ENCODE measurements at regions not wholly inside any gene's neighbourhood (a gene's known extent, or its start where the extent isn't known, plus 50 kb on each side); places are given as distances from the start of the nearest gene placed in this dataset.

GRCh38 chr12:118541934-118542333 is 165.6 kb downstream of the SUDS3 start:
- H3K27me3 ChIP-seq (ENCODE audit: control insufficient read depth in 4 of 4, insufficient read depth in 4 of 4, low read length in 3 of 4) = peaks cover 0 to 6% (median 0%) of the 10 kb centered on the region in 4 donors
- H3K9ac ChIP-seq (ENCODE audit: low read depth in 1 of 2, low read length in 2 of 2) = no peak overlapping the region
- 83% methylated on average over 6 of the region's 6 CpGs for WGBS
- no peaks in the 10 kb centered on the region for H3K9me3 ChIP-seq (ENCODE audit: control insufficient read depth in 4 of 4, low read length in 3 of 4)
- no peak overlapping the region for H3K4me3 ChIP-seq (ENCODE audit: low read depth in 1 of 3, low read length in 3 of 3)
- no peaks in the 10 kb centered on the region for H3K4me1 ChIP-seq (ENCODE audit: control insufficient read depth in 4 of 4, insufficient read depth in 4 of 4, low read length in 3 of 4)
- H3K27ac ChIP-seq (ENCODE audit: low read depth in 1 of 2, low read length in 2 of 2) = no peak overlapping the region
- no peaks in the 10 kb centered on the region for H3K36me3 ChIP-seq (ENCODE audit: control insufficient read depth in 4 of 4, insufficient read depth in 3 of 4, low read depth in 1 of 4, low read length in 3 of 4)
- no peak for DNase-seq (ENCODE audit: low spot score)
- no peak for TF ChIP-seq SP1 (IDR thresholded peaks at IDR 0.05)
- TF ChIP-seq JUND (IDR thresholded peaks at IDR 0.05) = no peak
- TF ChIP-seq RAD21 (IDR thresholded peaks at IDR 0.05) = no peak
- TF ChIP-seq REST (IDR thresholded peaks at IDR 0.05) = no peak
- no peak for TF ChIP-seq NR2F2 (IDR thresholded peaks at IDR 0.05)
- TF ChIP-seq GABPA (IDR thresholded peaks at IDR 0.05 in 1 of 2, conservative IDR thresholded peaks at IDR 0.05 in 1 of 2) = no peak
- no peak for TF ChIP-seq ZBTB33 (IDR thresholded peaks at IDR 0.05)
- TF ChIP-seq EGR1 (IDR thresholded peaks at IDR 0.05; ENCODE audit: low read depth in 2 of 2) = no peak
- no peak for TF ChIP-seq CTCF (IDR thresholded peaks at IDR 0.05; ENCODE audit: low read depth, low read length, missing input control)
- no peak for TF ChIP-seq MAX (IDR thresholded peaks at IDR 0.05)
- no peak for TF ChIP-seq TAF1 (conservative IDR thresholded peaks at IDR 0.05)
- no peak for TF ChIP-seq ATF3 (IDR thresholded peaks at IDR 0.05)
- no peak for TF ChIP-seq HNF4A (conservative IDR thresholded peaks at IDR 0.05)
- TF ChIP-seq HNF4G (IDR thresholded peaks at IDR 0.05) = no peak
- no peak for TF ChIP-seq YY1 (IDR thresholded peaks at IDR 0.05)
- TF ChIP-seq FOXA2 (IDR thresholded peaks at IDR 0.05) = no peak
- no peak for TF ChIP-seq FOXA1 (IDR thresholded peaks at IDR 0.05)
- TF ChIP-seq RXRA (IDR thresholded peaks at IDR 0.05) = no peak
